SK-N-SH (cell line): ENCODE measurements at regions not wholly inside any gene's neighbourhood (a gene's known extent, or its start where the extent isn't known, plus 50 kb on each side); places are given as distances from the start of the nearest gene placed in this dataset.

ENCODE experiments used
- CTCF ChIA-PET: fragments of 300-600, 350-600 bp; formaldehyde crosslinking; extraction: SDS; loops from one replicate; lab custom pipeline; 2021; lab: Yijun Ruan, JAX
- POLR2A ChIA-PET: fragments of 350-600 bp; sonication (Branson Sonifier 250); formaldehyde crosslinking; extraction: SDS; loops from one replicate; lab custom pipeline; 2020; ENCODE audit warnings: antibody characterized with exemption, inconsistent platforms; lab: Yijun Ruan, JAX
- DNase-seq: peaks from one replicate; pipeline ENCODE4 v3.0.0; 2012
- H2AFZ ChIP-seq: fragments of 200-600 bp; sonication (generic); 2 replicates; pipeline ENCODE4 v1.8.1; 2016; ENCODE audit warnings: antibody characterized with exemption, mild to moderate bottlenecking, low read depth
- H3F3A ChIP-seq: fragments of 200-600 bp; sonication (generic); replicated peaks from 2 replicates; pipeline ENCODE3; 2016; ENCODE audit warnings: antibody characterized with exemption, mild to moderate bottlenecking; ENCODE audit not compliant: insufficient read depth
- H3K27ac ChIP-seq, 2 experiments: fragments of 200-500 bp in 1 of 2; fragments of 200-600 bp in 1 of 2; sonication (Bioruptor generic) in 1 of 2; sonication (generic), shearing (Covaris generic) in 1 of 2; 2 replicates each; pipeline versions ENCODE4 v1.5.1 to v1.6.1; 2014 to 2016; ENCODE audit warnings: low read depth in 2 of 2, inconsistent platforms in 1 of 2, low read length in 1 of 2, mild to moderate bottlenecking in 1 of 2, mixed read lengths in 1 of 2
- H3K27me3 ChIP-seq: fragments of 200-600 bp; sonication (generic), shearing (Covaris generic); 2 replicates; pipeline ENCODE4 v1.6.1; 2016; ENCODE audit warnings: mixed run types; ENCODE audit not compliant: insufficient read depth
- H3K36me3 ChIP-seq, 2 experiments: fragments of 200-500 bp in 1 of 2; fragments of 200-600 bp in 1 of 2; sonication (Bioruptor generic) in 1 of 2; sonication (generic) in 1 of 2; replicated peaks in 1 of 2; 2 replicates each; pipeline versions ENCODE3 to v1.5.1; 2014 to 2016; ENCODE audit warnings: low read length in 1 of 2, mild to moderate bottlenecking in 1 of 2; ENCODE audit not compliant: insufficient read depth in 2 of 2, control insufficient read depth in 1 of 2
- H3K4me1 ChIP-seq, 2 experiments: fragments of 200-500 bp in 1 of 2; fragments of 200-600 bp in 1 of 2; sonication (Bioruptor generic) in 1 of 2; sonication (generic), shearing (Covaris generic) in 1 of 2; 2 replicates each; pipeline versions ENCODE4 v1.5.1 to v1.6.1; 2014 to 2016; ENCODE audit warnings: low read depth in 1 of 2, low read length in 1 of 2, mixed run types in 1 of 2; ENCODE audit not compliant: insufficient read depth in 2 of 2, control insufficient read depth in 1 of 2
- H3K4me2 ChIP-seq: fragments of 200-600 bp; sonication (generic), shearing (Covaris generic); 2 replicates; pipeline ENCODE4 v1.6.1; 2017; ENCODE audit warnings: mixed run types
- H3K4me3 ChIP-seq, 2 experiments: fragments of 200-500 bp in 1 of 2; fragments of 200-600 bp in 1 of 2; sonication (Bioruptor generic) in 1 of 2; sonication (generic), shearing (Covaris generic) in 1 of 2; 2 replicates each; pipeline versions ENCODE4 v1.5.1 to v1.8.1; 2014 to 2016; ENCODE audit warnings: low read depth in 2 of 2, inconsistent platforms in 1 of 2, low read length in 1 of 2, mild to moderate bottlenecking in 1 of 2, mixed read lengths in 1 of 2, moderate library complexity in 1 of 2
- H3K79me2 ChIP-seq: fragments of 200-600 bp; sonication (generic); 2 replicates; pipeline ENCODE4 v1.8.1; 2017; ENCODE audit warnings: mild to moderate bottlenecking; ENCODE audit not compliant: insufficient read depth
- H3K9ac ChIP-seq: fragments of 200-600 bp; sonication (generic); 2 replicates; pipeline ENCODE4 v1.6.1; 2017; ENCODE audit warnings: mixed run types
- H3K9me2 ChIP-seq: fragments of 200-600 bp; sonication (generic); 2 replicates; pipeline ENCODE4 v1.6.1; 2017; ENCODE audit warnings: mixed run types
- H3K9me3 ChIP-seq: fragments of 200-600 bp; sonication (generic); 2 replicates; pipeline ENCODE4 v1.6.1; 2017; ENCODE audit warnings: mixed run types, mild to moderate bottlenecking, moderate library complexity
- H4K20me1 ChIP-seq: fragments of 200-600 bp; sonication (generic); 2 replicates; pipeline ENCODE4 v1.6.1; 2017; ENCODE audit warnings: mild to moderate bottlenecking, mixed run types; ENCODE audit not compliant: insufficient read depth
- CHD2 ChIP-seq: fragments of 150-350 bp; IDR thresholded peaks from 2 replicates; pipeline ENCODE4 v1.6.1; 2018; ENCODE audit warnings: low read length; ENCODE audit not compliant: partially characterized antibody
- EP300 ChIP-seq, 2 experiments: IDR thresholded peaks; 2 replicates each; pipeline versions ENCODE4 v1.4.0 to v1.6.1; 2012; ENCODE audit warnings: borderline replicate concordance in 1 of 2, low read depth in 1 of 2, low read length in 1 of 2
- EZH2phosphoT487 ChIP-seq: fragments of 200-600 bp; sonication (generic); IDR thresholded peaks from 2 replicates; pipeline ENCODE4 v1.6.1; 2017; ENCODE audit warnings: low read depth, mixed run types, mild to moderate bottlenecking, antibody characterized with exemption, moderate library complexity, borderline replicate concordance
- FOSL2 ChIP-seq: IDR thresholded peaks from 2 replicates; pipeline ENCODE4 v1.4.0; 2012; ENCODE audit warnings: low read depth, mild to moderate bottlenecking, moderate library complexity, borderline replicate concordance
- FOXJ3 ChIP-seq: sonication (generic); formaldehyde crosslinking; IDR thresholded peaks from 2 replicates; pipeline ENCODE4 v1.5.1; 2020; ENCODE audit warnings: mild to moderate bottlenecking, missing genetic modification reagents
- FOXM1 ChIP-seq: IDR thresholded peaks from 2 replicates; pipeline ENCODE4 v1.4.0; 2012; ENCODE audit warnings: low read depth, mild to moderate bottlenecking
- GATA2 ChIP-seq: sonication (generic); formaldehyde crosslinking; IDR thresholded peaks from 2 replicates; pipeline ENCODE4 v1.5.0; 2020; ENCODE audit warnings: mild to moderate bottlenecking, missing genetic modification reagents
- JUND ChIP-seq: IDR thresholded peaks from 2 replicates; pipeline ENCODE4 v1.4.0; 2012
- NRF1 ChIP-seq: IDR thresholded peaks from 2 replicates; pipeline ENCODE4 v1.6.1; 2012; ENCODE audit warnings: low read depth, mild to moderate bottlenecking, low read length
- POLR2AphosphoS5 ChIP-seq: IDR thresholded peaks from 2 replicates; pipeline ENCODE4 v1.6.1; 2012; ENCODE audit warnings: low read depth, low read length
- RCOR1 ChIP-seq: fragments of 150-350 bp; IDR thresholded peaks from 2 replicates; pipeline ENCODE4 v1.6.1; 2017; ENCODE audit warnings: antibody characterized with exemption, low read length
- RXRA ChIP-seq: IDR thresholded peaks from 2 replicates; pipeline ENCODE4 v1.4.0; 2012; ENCODE audit warnings: low read depth, mild to moderate bottlenecking, borderline replicate concordance
- SIN3A ChIP-seq: IDR thresholded peaks from 2 replicates; pipeline ENCODE4 v1.6.1; 2012; ENCODE audit warnings: low read depth, mild to moderate bottlenecking, low read length, moderate library complexity, borderline replicate concordance
- SMC3 ChIP-seq: IDR thresholded peaks from 2 replicates; pipeline ENCODE4 v1.6.1; 2012; ENCODE audit warnings: low read depth, low read length, improper control_type of control experiment
- TAF1 ChIP-seq: IDR thresholded peaks from 2 replicates; pipeline ENCODE4 v1.6.1; 2012; ENCODE audit warnings: low read depth, mild to moderate bottlenecking, low read length, moderate library complexity, borderline replicate concordance
- TEAD4 ChIP-seq: IDR thresholded peaks from 2 replicates; pipeline ENCODE4 v1.4.0; 2012; ENCODE audit warnings: mild to moderate bottlenecking, borderline replicate concordance; ENCODE audit not compliant: insufficient read depth
- WGBS: methylation state at CpG from one replicate; pipeline ENCODE4 v1.1.6; 2017; ENCODE audit warnings: low lambda C conversion rate; 5-methylcytosine and 5-hydroxymethylcytosine counted together
- TF ChIP-seq, protein P1 (sequence below): IDR thresholded peaks from 2 replicates; pipeline ENCODE4 v1.4.0; 2012; ENCODE audit warnings: low read depth
- TF ChIP-seq, protein P2 (sequence below): IDR thresholded peaks from 2 replicates; pipeline ENCODE4; 2012
- TF ChIP-seq, protein P3 (sequence below): IDR thresholded peaks from 2 replicates; pipeline ENCODE4 v1.4.0; 2012; ENCODE audit warnings: low read depth, borderline replicate concordance
- TF ChIP-seq, protein P4 (sequence below): IDR thresholded peaks from 2 replicates; pipeline ENCODE4 v1.6.1; 2012; ENCODE audit warnings: mild to moderate bottlenecking, low read depth, low read length, moderate library complexity
- TF ChIP-seq, protein P5 (sequence below): IDR thresholded peaks from 2 replicates; pipeline ENCODE4 v1.4.0; 2012; ENCODE audit warnings: low read depth, borderline replicate concordance

DNA sequence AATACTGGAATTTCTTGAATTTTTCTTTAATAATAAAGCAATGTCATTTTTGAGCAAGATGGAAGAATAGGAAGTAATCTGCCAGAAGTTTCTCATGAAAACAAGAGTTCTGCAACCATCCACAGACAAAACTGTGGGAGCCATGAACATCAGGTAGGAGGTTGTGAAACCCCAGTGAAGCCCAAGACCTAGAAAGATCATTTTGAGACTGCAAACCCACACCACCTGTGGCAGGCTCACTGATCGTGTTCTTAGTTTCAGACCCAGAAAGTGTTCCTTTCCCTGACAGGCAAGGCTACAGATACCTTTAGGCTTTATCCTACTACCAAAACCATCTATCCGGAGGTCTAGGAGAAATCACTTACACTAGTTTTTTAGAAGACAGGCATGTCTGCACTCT is 2189.8 kb upstream of the PCDH20 start:
- Histone ChIP-seq H3K27ac (no peak overlapping the region), H3K36me3 (no peaks in the 10 kb centered on the region), H3K4me3 (no peak overlapping the region), H4K20me1 (no peaks in the 10 kb centered on the region), H3K9me2 (no peaks in the 10 kb centered on the region), H3K27me3 (no peaks in the 10 kb centered on the region), H3K9ac (no peak overlapping the region), H3K4me2 (no peak overlapping the region), H3F3A (no peaks in the 10 kb centered on the region), H2AFZ (no peak overlapping the region), H3K4me1 (no peaks in the 10 kb centered on the region), H3K9me3 (0 out of 2 replicates have a peak, but pooled peaks cover under 1% of the 10 kb centered on the region), H3K79me2 (no peaks in the 10 kb centered on the region)
- WGBS, result 64% methylated on average over 2 of the region's 2 CpGs
- CTCF ChIA-PET, result no interaction called here
- no peak for DNase-seq
- POLR2A ChIA-PET, result no interaction called here
- TF ChIP-seq CHD2, result no peak
- TF ChIP-seq, protein P1, sequence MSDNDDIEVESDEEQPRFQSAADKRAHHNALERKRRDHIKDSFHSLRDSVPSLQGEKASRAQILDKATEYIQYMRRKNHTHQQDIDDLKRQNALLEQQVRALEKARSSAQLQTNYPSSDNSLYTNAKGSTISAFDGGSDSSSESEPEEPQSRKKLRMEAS, result no peak
- TF ChIP-seq JUND, result no peak
- TF ChIP-seq RCOR1, result no peak
- TF ChIP-seq GATA2 (CRISPR knock-in tag), result no peak
- TF ChIP-seq EP300 (IDR thresholded peaks at IDR 0.05; ENCODE audit: borderline replicate concordance in 1 of 2, low read depth in 1 of 2, low read length in 1 of 2), result no peak
- TF ChIP-seq, protein P2, sequence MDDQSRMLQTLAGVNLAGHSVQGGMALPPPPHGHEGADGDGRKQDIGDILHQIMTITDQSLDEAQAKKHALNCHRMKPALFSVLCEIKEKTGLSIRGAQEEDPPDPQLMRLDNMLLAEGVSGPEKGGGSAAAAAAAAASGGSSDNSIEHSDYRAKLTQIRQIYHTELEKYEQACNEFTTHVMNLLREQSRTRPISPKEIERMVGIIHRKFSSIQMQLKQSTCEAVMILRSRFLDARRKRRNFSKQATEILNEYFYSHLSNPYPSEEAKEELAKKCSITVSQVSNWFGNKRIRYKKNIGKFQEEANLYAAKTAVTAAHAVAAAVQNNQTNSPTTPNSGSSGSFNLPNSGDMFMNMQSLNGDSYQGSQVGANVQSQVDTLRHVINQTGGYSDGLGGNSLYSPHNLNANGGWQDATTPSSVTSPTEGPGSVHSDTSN, result no peak
- no peak for TF ChIP-seq FOSL2

DNA sequence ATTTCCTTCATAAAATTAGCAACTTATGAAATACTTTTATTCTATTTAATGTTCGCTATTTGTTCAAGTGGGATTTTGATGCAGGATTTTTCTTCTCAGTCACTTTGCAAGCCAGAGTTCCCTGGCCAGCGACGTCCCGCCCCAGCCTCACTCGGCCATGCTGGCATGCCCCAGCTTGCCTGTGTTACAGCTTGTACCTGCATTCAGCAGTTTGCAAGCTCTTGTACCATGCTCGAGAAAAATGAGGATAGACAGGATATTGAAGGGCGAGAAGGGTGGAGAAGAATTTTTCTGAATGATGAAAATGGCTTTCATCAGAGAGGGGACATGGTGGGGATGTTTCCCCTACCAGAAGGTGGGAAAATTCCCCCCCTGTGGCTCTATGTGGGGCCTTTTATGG is 2180.2 kb upstream of the PCDH20 start:
- H3K27me3 ChIP-seq, result no peaks in the 10 kb centered on the region
- H3K9ac ChIP-seq, result no peak overlapping the region
- H3K4me1 ChIP-seq, result no peaks in the 10 kb centered on the region
- POLR2A ChIA-PET, result no interaction called here
- CTCF ChIA-PET, result no interaction called here
- no peaks in the 10 kb centered on the region for H3K79me2 ChIP-seq
- H3K27ac ChIP-seq, result no peak overlapping the region
- TF ChIP-seq, protein P3, sequence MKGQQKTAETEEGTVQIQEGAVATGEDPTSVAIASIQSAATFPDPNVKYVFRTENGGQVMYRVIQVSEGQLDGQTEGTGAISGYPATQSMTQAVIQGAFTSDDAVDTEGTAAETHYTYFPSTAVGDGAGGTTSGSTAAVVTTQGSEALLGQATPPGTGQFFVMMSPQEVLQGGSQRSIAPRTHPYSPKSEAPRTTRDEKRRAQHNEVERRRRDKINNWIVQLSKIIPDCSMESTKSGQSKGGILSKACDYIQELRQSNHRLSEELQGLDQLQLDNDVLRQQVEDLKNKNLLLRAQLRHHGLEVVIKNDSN, result no peak
- no peak for TF ChIP-seq TEAD4
- no peak for TF ChIP-seq NRF1
- TF ChIP-seq, protein P4, sequence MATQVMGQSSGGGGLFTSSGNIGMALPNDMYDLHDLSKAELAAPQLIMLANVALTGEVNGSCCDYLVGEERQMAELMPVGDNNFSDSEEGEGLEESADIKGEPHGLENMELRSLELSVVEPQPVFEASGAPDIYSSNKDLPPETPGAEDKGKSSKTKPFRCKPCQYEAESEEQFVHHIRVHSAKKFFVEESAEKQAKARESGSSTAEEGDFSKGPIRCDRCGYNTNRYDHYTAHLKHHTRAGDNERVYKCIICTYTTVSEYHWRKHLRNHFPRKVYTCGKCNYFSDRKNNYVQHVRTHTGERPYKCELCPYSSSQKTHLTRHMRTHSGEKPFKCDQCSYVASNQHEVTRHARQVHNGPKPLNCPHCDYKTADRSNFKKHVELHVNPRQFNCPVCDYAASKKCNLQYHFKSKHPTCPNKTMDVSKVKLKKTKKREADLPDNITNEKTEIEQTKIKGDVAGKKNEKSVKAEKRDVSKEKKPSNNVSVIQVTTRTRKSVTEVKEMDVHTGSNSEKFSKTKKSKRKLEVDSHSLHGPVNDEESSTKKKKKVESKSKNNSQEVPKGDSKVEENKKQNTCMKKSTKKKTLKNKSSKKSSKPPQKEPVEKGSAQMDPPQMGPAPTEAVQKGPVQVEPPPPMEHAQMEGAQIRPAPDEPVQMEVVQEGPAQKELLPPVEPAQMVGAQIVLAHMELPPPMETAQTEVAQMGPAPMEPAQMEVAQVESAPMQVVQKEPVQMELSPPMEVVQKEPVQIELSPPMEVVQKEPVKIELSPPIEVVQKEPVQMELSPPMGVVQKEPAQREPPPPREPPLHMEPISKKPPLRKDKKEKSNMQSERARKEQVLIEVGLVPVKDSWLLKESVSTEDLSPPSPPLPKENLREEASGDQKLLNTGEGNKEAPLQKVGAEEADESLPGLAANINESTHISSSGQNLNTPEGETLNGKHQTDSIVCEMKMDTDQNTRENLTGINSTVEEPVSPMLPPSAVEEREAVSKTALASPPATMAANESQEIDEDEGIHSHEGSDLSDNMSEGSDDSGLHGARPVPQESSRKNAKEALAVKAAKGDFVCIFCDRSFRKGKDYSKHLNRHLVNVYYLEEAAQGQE, result no peak
- TF ChIP-seq, protein P1, result no peak
- no peak for TF ChIP-seq RCOR1
- no peak for TF ChIP-seq POLR2AphosphoS5
- no peak for TF ChIP-seq FOXJ3
- TF ChIP-seq SMC3, result no peak
- TF ChIP-seq, protein P5, sequence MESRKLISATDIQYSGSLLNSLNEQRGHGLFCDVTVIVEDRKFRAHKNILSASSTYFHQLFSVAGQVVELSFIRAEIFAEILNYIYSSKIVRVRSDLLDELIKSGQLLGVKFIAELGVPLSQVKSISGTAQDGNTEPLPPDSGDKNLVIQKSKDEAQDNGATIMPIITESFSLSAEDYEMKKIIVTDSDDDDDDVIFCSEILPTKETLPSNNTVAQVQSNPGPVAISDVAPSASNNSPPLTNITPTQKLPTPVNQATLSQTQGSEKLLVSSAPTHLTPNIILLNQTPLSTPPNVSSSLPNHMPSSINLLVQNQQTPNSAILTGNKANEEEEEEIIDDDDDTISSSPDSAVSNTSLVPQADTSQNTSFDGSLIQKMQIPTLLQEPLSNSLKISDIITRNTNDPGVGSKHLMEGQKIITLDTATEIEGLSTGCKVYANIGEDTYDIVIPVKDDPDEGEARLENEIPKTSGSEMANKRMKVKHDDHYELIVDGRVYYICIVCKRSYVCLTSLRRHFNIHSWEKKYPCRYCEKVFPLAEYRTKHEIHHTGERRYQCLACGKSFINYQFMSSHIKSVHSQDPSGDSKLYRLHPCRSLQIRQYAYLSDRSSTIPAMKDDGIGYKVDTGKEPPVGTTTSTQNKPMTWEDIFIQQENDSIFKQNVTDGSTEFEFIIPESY, result no peak
- no peak for TF ChIP-seq EZH2phosphoT487
- no peak for TF ChIP-seq SIN3A
- TF ChIP-seq RXRA, result no peak
- no peak for TF ChIP-seq FOXM1
- TF ChIP-seq TAF1, result no peak
- TF ChIP-seq JUND, result no peak
- H2AFZ ChIP-seq, result no peak overlapping the region; the same call in 1 of the 2 replicates
- H4K20me1 ChIP-seq, result no peaks in the 10 kb centered on the region
- H3F3A ChIP-seq, result no peaks in the 10 kb centered on the region
- H3K4me2 ChIP-seq, result no peak overlapping the region
- no peak for DNase-seq
- H3K4me3 ChIP-seq, result no peak overlapping the region
- H3K9me3 ChIP-seq, result no peaks in the 10 kb centered on the region
- no peaks in the 10 kb centered on the region for H3K9me2 ChIP-seq
- 68% methylated on average over 7 of the region's 7 CpGs for WGBS
- H3K36me3 ChIP-seq, result no peaks in the 10 kb centered on the region
